Heart right ventricle (tissue), 16 donors: ENCODE measurements at regions not wholly inside any gene's neighbourhood (a gene's known extent, or its start where the extent isn't known, plus 50 kb on each side); places are given as distances from the start of the nearest gene placed in this dataset.
"Not testable (repeated sequence)": the region's sequence is repeated elsewhere in the genome, so short reads cannot be mapped to it uniquely, and the experiment has no call there.

Source experiments
- ATAC-seq, 8 donors: fragments of 200-7000 bp; cut with Tn5 transposase; one replicate each; pipeline ENCODE4 v1.9.1; 2020; ENCODE audit warnings: mild to moderate bottlenecking in 8 of 8, moderate library complexity in 8 of 8, moderate number of reproducible peaks in 1 of 8
- DNase-seq, 2 donors: peaks; one replicate each; pipeline ENCODE4 v3.0.0-alpha.2; 2020
- H3K27ac ChIP-seq, 10 donors: fragments of 200-600 bp; sonication (generic) in 2 of 10; one replicate each; pipeline versions ENCODE4 v1.5.0 to v1.8.0; 2020 to 2022; ENCODE audit warnings: mild to moderate bottlenecking in 3 of 10
- H3K27me3 ChIP-seq, 7 donors: fragments of 200-600 bp; one replicate each; pipeline ENCODE4 v1.8.0; 2021 to 2022; ENCODE audit warnings: mild to moderate bottlenecking in 2 of 7
- H3K36me3 ChIP-seq, 9 donors: fragments of 200-600 bp; sonication (generic) in 1 of 9; one replicate each; pipeline versions ENCODE4 v1.5.0 to v1.8.0; 2020 to 2022; ENCODE audit warnings: mild to moderate bottlenecking in 2 of 9
- H3K4me1 ChIP-seq, 9 donors: fragments of 200-600 bp; sonication (generic) in 1 of 9; one replicate each; pipeline versions ENCODE4 v1.5.0 to v1.8.0; 2020 to 2022; ENCODE audit warnings: mild to moderate bottlenecking in 4 of 9
- H3K4me3 ChIP-seq, 10 donors: fragments of 200-600 bp; sonication (generic) in 2 of 10; one replicate each; pipeline versions ENCODE4 v1.5.0 to v1.8.0; 2020 to 2022; ENCODE audit warnings: mild to moderate bottlenecking in 7 of 10, moderate library complexity in 2 of 10
- H3K9me3 ChIP-seq, 11 donors: fragments of 200-600 bp in 10 of 11; sonication (generic) in 2 of 11; one replicate each; pipeline versions ENCODE4 v1.5.0 to v1.8.0; 2013 to 2022; ENCODE audit warnings: mild to moderate bottlenecking in 2 of 11, control low read depth in 1 of 11, moderate library complexity in 1 of 11
- CTCF ChIP-seq, 9 donors: fragments of 200-600 bp; sonication (generic) in 2 of 9; IDR thresholded peaks; one replicate each; pipeline versions ENCODE4 v1.5.0 to v1.8.0; 2021 to 2022; ENCODE audit warnings: antibody characterized with exemption in 9 of 9, mild to moderate bottlenecking in 5 of 9, moderate library complexity in 1 of 9
- WGBS, 2 donors: extraction: QIAGEN DNeasy Blood & Tissue Kit; methylation state at CpG; one replicate each; pipeline ENCODE4 v1.1.7; 2013; ENCODE audit warnings: inconsistent platforms in 1 of 2; 5-methylcytosine and 5-hydroxymethylcytosine counted together
- intact Hi-C, 10 donors: fragments of 100-400 bp; cut with DNase I; formaldehyde crosslinking; loops; one replicate each; pipeline versions ENCODE4 v1.11.1 to v1.14.2; 2022
- donor health status: Arrhythmogenic right ventricular cardiomyopathy.
- donor health status: ischemic (EF 13 %, LVEDD 7.1; RV severe dilation, severe dysfunction).
- donor health status: healthy with polysubstance abuse.
- donor health status: DM: no; HTN: yes; CAD: no.
- donor health status: DM: no; HTN: no; CAD: no.
- donor health status: ischemic (EF 25% LVEDD 6.9; RV normal size, moderate dysfunction).
- donor health status: ischemic (EF 25% LVEDD 5.7; RV mildly dilated, moderate dysfunction).
- donor health status: healthy.
- donor health status: DM: yes; HTN: yes; CAD: no.
- donor health status: Ischemic cardiomyopathy.
- donor health status: ischemic (EF 35%, LVEDD 5.7; RV mildly dilated, moderate dysfunction).
- donor health status: nonischemic (EF 11% LVEDD 7.7; RV severe dilation, severe dysfunction).
- donor health status: DM: yes; HTN: yes; CAD: no.
- donor health status: PGD.
- donor health status: ischemic (EF 29% LVEDD 5.4; RV normal size, mild dysfunction).
- donor health status: nonischemic (EF 23%, LVEDD 6.1; RV moderate dilation, normal function).

GRCh38 chr20:40953856-40954255 lies 74.8 kb upstream of the TOP1 start:
- Histone ChIP-seq H3K27me3 (peaks cover 0 to 32% (median 15%) of the 10 kb centered on the region in 7 donors), H3K27ac (no peak overlapping the region), H3K36me3 (no peaks in the 10 kb centered on the region), H3K4me3 (no peak overlapping the region), H3K9me3 (peaks cover 0 to 6% (median 0%) of the 10 kb centered on the region in 11 donors), H3K4me1 (peaks cover 0 to 6% (median 0%) of the 10 kb centered on the region in 9 donors)
- ATAC-seq (no peak), DNase-seq (no peak)
- WGBS, 2 donors: 90 to 93% methylated on average over 5 of the region's 5 CpGs
- intact Hi-C loops: loop anchor here in 3 of 10 donors (10.0 kb wide), 4 partner anchors 149 to 1839 kb away; no protein-coding TSS in a partner anchor
- no peak for TF ChIP-seq CTCF (IDR thresholded peaks at IDR 0.05)

- Histone ChIP-seq H3K27ac (no peak overlapping the region), H3K36me3 (no peaks in the 10 kb centered on the region), H3K4me1 (peaks cover 0 to 6% (median 0%) of the 10 kb centered on the region in 9 donors), H3K4me3 (no peak overlapping the region), H3K27me3 (peaks cover 0 to 25% (median 10%) of the 10 kb centered on the region in 7 donors), H3K9me3 (peaks cover 0 to 6% (median 0%) of the 10 kb centered on the region in 11 donors)
- WGBS, 2 donors: 91 to 94% methylated on average over 10 of the region's 10 CpGs
- TF ChIP-seq CTCF (IDR thresholded peaks at IDR 0.05): no peak
- no peak for ATAC-seq
- intact Hi-C loops: loop anchor here in 3 of 10 donors (10.0 kb wide), 4 partner anchors 150 to 1840 kb away; no protein-coding TSS in a partner anchor
- no peak for DNase-seq
Measured at GRCh38 chr20:40954521-40955165, 74.0 kb upstream of the TOP1 start.

GRCh38 chr20:40955326-40955725 lies 73.3 kb upstream of the TOP1 start:
- H3K9me3 ChIP-seq: peaks cover 0 to 6% (median 0%) of the 10 kb centered on the region in 11 donors
- H3K27me3 ChIP-seq: peaks cover 0 to 19% (median 9%) of the 10 kb centered on the region in 7 donors
- no peak overlapping the region for H3K27ac ChIP-seq
- DNase-seq: no peak
- intact Hi-C loops: loop anchor here in 3 of 10 donors (10.0 kb wide), 4 partner anchors 151 to 1841 kb away; no protein-coding TSS in a partner anchor
- TF ChIP-seq CTCF (IDR thresholded peaks at IDR 0.05): no peak
- no peaks in the 10 kb centered on the region for H3K36me3 ChIP-seq
- peaks cover 0 to 6% (median 0%) of the 10 kb centered on the region in 9 donors for H3K4me1 ChIP-seq
- no peak for ATAC-seq
- H3K4me3 ChIP-seq: no peak overlapping the region
- WGBS, 2 donors: 90 to 97% methylated on average over 2 of the region's 2 CpGs

GRCh38 chr20:40955826-40956225 lies 72.8 kb upstream of the TOP1 start:
- H3K4me1 ChIP-seq, DNase-seq: not testable (repeated sequence)
- 90% methylated on average over 8 of the region's 8 CpGs for WGBS, 2 donors

More at GRCh38 chr20:40955826-40956225, 72.8 kb upstream of the TOP1 start:
- not testable (repeated sequence) for ATAC-seq, H3K4me3 ChIP-seq, H3K9me3 ChIP-seq, H3K36me3 ChIP-seq, H3K27ac ChIP-seq
- intact Hi-C loops: loop anchor here in 3 of 10 donors (10.0 kb wide), 4 partner anchors 151 to 1841 kb away; no protein-coding TSS in a partner anchor
- peaks cover 0 to 15% (median 4%) of the 10 kb centered on the region in 7 donors for H3K27me3 ChIP-seq
